Activated CD8-positive, alpha-beta T cell treated with anti-CD3 and anti-CD28 coated beads, Interleukin-2, amount 10 ng/mL, durations not matched to agents 7 days and 5 days (primary cell): ENCODE measurements at regions not wholly inside any gene's neighbourhood (a gene's known extent, or its start where the extent isn't known, plus 50 kb on each side); places are given as distances from the start of the nearest gene placed in this dataset.
"Not testable (repeated sequence)": the region's sequence is repeated elsewhere in the genome, so short reads cannot be mapped to it uniquely, and the experiment has no call there.

Experiments used
- ATAC-seq: fragments of 150-1000 bp; cut with Tn5 transposase; one replicate; pipeline ENCODE4 v1.10.0; 2021; ENCODE audit warnings: moderate library complexity
- CTCF ChIA-PET: fragments of 350-600 bp; sonication (Branson Sonifier 250); formaldehyde crosslinking; loops from one replicate; lab custom pipeline; 2021; ENCODE audit warnings: antibody characterized with exemption; lab: Charles Lee
- POLR2A ChIA-PET: fragments of 350-600 bp; sonication (Branson Sonifier 250); formaldehyde crosslinking; loops from one replicate; lab custom pipeline; 2021; ENCODE audit warnings: antibody characterized with exemption; lab: Charles Lee
- DNase-seq: peaks from one replicate; pipeline ENCODE4 v3.0.0-alpha.2; 2020
- H3K27ac Mint-ChIP-seq: one replicate; pipeline ENCODE4 v1.8.0; 2021; ENCODE audit warnings: mild to moderate bottlenecking, mixed read lengths
- H3K27me3 Mint-ChIP-seq: one replicate; pipeline ENCODE4 v1.8.0; 2021; ENCODE audit warnings: low read depth, mixed read lengths
- H3K36me3 Mint-ChIP-seq: one replicate; pipeline ENCODE4 v1.8.0; 2021; ENCODE audit warnings: low read depth, mixed read lengths
- H3K4me1 Mint-ChIP-seq: one replicate; pipeline ENCODE4 v1.8.0; 2021; ENCODE audit warnings: low read depth, mixed read lengths
- H3K4me3 Mint-ChIP-seq: one replicate; pipeline ENCODE4 v1.8.0; 2021; ENCODE audit warnings: mild to moderate bottlenecking, mixed read lengths
- H3K9me3 Mint-ChIP-seq: one replicate; pipeline ENCODE4 v1.8.0; 2022; ENCODE audit warnings: mixed read lengths; ENCODE audit not compliant: insufficient read depth

DNA sequence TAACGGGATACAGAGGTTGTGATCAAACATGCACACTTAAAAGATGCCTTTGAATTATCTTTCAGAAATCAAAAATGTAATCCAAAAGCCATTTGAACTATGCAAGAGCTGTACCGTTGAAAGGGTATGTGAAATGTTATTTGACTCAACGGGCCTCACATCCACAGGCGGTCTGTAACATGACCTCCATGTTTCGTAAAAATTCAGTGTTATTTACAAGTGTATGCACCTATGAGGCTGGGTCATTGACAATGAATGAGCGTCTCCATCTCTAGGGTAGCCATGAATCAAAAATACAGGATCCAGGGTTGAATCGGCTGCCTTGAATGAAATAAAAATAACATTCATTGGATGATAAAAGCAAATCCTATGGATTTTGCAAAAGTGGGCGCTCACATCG is 100.1 kb downstream of the CRLF2 start:
- H3K27me3 Mint-ChIP-seq = peaks cover 9% of the 10 kb centered on the region
- H3K4me3 Mint-ChIP-seq = no peak overlapping the region
- DNase-seq (no peak), ATAC-seq (no peak)
- H3K36me3 Mint-ChIP-seq = no peaks in the 10 kb centered on the region
- H3K4me1 Mint-ChIP-seq = peaks cover 2% of the 10 kb centered on the region
- no peak overlapping the region for H3K27ac Mint-ChIP-seq
- ChIA-PET CTCF (no interaction called here), POLR2A (no interaction called here)
- no peaks in the 10 kb centered on the region for H3K9me3 Mint-ChIP-seq

DNA sequence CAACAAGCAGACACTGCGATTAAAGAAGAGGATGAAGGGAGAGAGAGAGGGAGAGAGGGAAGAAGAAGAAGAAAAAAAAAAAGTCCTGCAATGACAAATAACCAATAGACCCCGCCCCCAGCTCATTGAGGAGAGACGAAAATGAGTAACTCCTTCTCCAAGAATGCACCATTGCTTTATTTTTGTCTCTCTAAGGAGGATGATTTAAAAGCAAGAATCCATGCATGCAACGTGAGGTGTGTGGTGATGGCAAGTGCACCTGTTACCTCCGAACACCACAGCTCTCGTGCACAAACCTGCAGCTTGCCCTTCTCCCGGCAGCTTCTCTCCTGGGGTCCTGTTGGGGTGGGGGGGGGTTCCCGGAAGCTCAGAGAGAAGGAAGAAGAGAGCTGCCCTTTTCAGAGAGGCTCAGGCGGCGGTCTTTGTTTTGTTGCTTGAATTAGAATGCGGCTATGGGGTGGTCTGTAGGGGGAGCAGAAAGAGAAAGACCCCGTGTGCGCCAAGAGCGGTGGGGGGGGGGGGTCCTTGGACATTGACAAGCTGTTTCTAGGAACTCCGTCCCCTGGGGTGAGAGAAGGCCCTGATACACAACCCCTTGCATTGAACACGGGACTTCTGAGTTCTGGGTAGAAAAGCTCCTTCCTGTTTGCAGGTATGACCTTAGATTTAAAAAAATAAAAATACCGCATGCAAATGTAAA is 100.7 kb downstream of the CRLF2 start:
- peaks cover 11% of the 10 kb centered on the region for H3K27me3 Mint-ChIP-seq
- DNase-seq (no peak), ATAC-seq (no peak)
- ChIA-PET POLR2A (no interaction called here), CTCF (no interaction called here)
- no peak overlapping the region for H3K4me3 Mint-ChIP-seq
- peaks cover 2% of the 10 kb centered on the region for H3K4me1 Mint-ChIP-seq
- no peaks in the 10 kb centered on the region for H3K36me3 Mint-ChIP-seq
- H3K27ac Mint-ChIP-seq = no peak overlapping the region
- H3K9me3 Mint-ChIP-seq = no peaks in the 10 kb centered on the region

DNA sequence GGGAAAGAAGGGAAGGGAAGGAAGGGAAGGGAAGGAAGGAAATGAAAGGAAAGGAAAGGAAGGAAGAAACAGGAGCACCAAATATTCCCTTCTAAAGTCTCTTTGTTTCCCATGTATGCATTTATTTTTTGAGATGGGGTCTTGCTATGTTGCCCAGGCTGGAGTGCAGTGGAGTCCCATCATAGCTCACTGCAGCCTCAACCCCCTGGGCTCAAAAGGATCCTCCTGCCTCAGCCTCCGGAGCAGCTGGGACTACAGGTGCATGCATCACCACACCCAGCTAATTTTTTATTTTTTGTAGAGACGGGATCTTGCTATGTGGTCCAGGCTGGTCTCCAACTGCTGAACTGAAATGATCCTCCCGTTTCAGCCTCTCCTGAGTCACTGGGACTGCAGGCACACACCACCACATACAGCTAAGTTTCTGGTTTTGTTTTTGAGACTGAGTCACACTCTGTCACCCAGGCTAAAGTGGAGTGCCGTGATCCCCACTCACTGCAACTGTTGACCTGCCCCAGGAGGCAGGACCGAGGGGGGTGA is 102.8 kb downstream of the CRLF2 start:
- POLR2A ChIA-PET = no interaction called here
- Mint-ChIP-seq H3K27me3 (peaks cover 18% of the 10 kb centered on the region), H3K27ac (no peak overlapping the region), H3K4me3 (no peak overlapping the region), H3K4me1 (peaks cover 2% of the 10 kb centered on the region), H3K9me3 (no peaks in the 10 kb centered on the region), H3K36me3 (no peaks in the 10 kb centered on the region)
- ATAC-seq = no peak
- DNase-seq = no peak
- CTCF ChIA-PET = no interaction called here

DNA sequence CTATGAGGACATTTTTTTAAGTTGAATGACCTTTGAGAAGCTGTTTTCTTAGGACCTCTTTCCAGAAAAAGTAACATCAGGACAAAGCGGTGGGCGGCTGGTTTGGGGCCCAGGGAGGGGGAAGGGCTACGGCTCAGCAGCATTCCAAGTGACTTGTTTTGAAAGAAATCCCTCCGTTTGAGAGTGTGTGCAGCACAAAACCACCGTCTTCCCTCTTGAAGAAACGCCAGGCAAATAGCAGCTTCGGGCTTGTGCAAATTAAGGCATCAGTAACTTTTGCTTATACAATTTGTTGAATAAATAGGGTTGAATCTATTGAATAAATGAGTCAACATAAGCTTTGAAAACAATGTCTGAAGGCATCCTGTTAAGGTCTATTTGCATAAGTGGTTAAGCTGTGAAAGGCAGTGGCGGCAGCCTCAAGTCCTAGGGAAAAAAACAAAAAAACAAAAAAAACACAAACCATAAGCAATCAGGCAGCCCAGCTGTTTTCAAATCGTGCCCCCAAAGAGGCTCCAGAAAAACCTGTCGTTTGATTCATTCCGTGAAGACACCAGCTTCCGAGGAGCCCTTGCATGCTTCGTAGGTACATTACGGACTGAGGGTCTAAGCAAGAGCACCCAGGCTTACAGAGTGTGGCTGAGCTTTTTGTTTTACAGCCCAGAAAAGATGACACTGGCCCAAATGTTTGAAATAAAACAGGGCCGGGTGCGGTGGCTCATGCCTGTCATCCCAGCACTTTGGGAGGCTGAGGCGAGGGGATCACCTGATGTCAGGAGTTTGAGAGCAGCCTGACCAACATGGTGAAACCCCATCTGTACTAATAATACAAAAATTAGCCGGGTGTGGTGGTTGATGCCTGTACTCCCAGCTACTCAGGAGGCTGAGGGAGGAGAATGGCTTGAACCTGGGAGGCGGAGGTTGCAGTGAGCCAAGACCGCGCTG is 103.7 kb downstream of the CRLF2 start:
- Mint-ChIP-seq H3K9me3 (no peaks in the 10 kb centered on the region), H3K4me3 (no peak overlapping the region), H3K4me1 (peaks cover 2% of the 10 kb centered on the region), H3K27ac (no peak overlapping the region), H3K27me3 (peaks cover 18% of the 10 kb centered on the region), H3K36me3 (no peaks in the 10 kb centered on the region)
- ATAC-seq (no peak), DNase-seq (no peak)
- CTCF ChIA-PET = no interaction called here
- POLR2A ChIA-PET = no interaction called here

DNA sequence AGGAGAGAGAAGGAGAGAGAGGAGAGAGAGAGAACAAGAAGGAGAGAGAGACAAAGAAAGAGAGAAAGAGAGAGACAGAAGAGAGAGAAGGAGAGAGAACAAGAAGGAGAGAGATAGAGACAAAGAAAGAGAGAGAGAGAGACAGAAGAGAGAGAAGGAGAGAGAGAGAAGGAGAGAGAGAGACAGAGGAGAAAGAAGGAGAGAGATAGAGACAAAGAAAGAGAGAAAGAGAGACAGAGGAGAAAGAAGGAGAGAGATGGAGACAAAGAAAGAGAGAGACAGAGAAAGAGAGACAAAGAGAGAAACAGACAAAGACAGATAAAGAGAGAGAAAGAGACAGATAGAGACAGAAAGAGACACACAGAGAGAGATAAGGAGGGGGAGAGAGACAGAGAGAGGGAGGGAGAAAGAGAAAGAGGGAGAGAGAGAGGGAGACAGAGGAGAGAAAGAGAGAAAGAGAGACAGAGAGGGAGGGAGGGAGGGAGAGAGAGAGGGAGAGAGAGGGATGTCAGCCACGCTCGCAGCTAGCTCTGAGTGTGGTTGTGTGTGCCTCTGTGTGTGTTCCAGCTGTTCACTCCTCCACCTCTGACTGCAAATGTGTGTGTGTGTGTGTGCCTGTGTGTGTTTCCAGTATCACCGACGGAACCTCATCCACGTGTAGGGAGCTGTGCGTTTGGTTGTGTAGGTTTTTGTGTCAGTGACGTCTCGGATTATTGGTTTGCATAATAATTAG is 105.8 kb downstream of the CRLF2 start:
- H3K4me3 Mint-ChIP-seq = no peak overlapping the region
- H3K27ac Mint-ChIP-seq = no peak overlapping the region
- H3K27me3 Mint-ChIP-seq = peaks cover 18% of the 10 kb centered on the region
- ATAC-seq (no peak), DNase-seq (no peak)
- no peaks in the 10 kb centered on the region for H3K36me3 Mint-ChIP-seq
- H3K9me3 Mint-ChIP-seq = no peaks in the 10 kb centered on the region
- ChIA-PET CTCF (no interaction called here), POLR2A (no interaction called here)
- peaks cover 2% of the 10 kb centered on the region for H3K4me1 Mint-ChIP-seq

DNA sequence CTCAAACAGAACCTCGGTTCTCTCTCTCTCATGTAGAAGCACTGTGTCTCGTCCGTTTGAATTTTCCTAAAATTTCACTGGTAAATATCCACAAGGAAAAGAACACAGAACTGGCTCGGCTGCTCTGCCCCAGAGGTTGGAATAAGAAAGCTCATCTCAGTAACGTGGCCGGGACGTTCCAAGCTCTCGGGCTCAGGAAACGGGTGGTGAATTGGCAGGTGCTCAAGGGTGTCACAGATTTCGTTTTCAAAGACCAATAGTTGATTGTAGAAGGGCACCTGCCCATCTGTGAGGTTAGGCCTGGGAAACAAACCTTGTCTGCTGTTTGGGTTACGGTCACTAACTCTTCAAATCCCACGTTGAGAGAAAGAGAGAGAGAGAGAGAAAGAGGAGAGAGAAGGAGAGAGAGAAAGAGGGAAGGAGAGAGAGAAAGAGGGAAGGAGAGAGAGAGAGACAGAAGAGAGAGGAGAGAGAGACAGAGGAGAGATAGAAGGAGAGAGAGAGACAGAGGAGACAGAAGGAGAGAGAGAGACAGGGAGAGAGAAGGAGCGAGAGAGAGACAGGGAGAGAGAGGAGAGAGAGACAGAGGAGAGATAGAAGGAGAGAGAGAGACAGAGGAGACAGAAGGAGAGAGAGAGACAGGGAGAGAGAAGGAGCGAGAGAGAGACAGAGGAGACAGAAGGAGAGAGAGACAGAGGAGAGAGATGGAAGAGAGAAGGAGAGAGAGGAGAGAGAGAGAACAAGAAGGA is 106.6 kb downstream of the CRLF2 start:
- DNase-seq (no peak), ATAC-seq (no peak)
- ChIA-PET POLR2A (no interaction called here), CTCF (no interaction called here)
- Mint-ChIP-seq H3K27me3 (peaks cover 15% of the 10 kb centered on the region), H3K36me3 (no peaks in the 10 kb centered on the region), H3K27ac (no peak overlapping the region), H3K4me3 (no peak overlapping the region), H3K4me1 (no peaks in the 10 kb centered on the region), H3K9me3 (no peaks in the 10 kb centered on the region)

DNA sequence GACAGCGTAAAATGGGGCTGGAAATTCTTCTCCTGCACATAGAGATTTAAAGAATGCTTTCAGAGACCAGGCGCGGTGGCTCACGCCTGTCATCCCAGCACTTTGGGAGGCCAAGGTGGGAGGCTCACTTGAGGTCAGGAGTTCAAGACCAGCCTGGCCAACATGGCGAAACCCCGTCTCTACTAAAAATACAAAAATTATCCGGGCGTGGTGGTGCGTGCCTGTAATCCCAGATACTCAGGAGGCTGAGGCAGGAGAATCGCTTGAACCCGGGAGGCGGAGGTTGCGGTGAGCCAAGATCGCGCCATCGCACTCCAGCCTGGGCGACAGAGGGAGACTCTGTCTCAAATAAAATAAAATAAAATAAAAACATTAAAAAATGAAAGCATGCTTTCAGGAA is 107.4 kb downstream of the CRLF2 start:
- H3K4me1 Mint-ChIP-seq, H3K4me3 Mint-ChIP-seq, H3K27ac Mint-ChIP-seq, CTCF ChIA-PET, ATAC-seq, H3K9me3 Mint-ChIP-seq, DNase-seq, H3K36me3 Mint-ChIP-seq, POLR2A ChIA-PET: not testable (repeated sequence)
- H3K27me3 Mint-ChIP-seq = peaks cover 16% of the 10 kb centered on the region

DNA sequence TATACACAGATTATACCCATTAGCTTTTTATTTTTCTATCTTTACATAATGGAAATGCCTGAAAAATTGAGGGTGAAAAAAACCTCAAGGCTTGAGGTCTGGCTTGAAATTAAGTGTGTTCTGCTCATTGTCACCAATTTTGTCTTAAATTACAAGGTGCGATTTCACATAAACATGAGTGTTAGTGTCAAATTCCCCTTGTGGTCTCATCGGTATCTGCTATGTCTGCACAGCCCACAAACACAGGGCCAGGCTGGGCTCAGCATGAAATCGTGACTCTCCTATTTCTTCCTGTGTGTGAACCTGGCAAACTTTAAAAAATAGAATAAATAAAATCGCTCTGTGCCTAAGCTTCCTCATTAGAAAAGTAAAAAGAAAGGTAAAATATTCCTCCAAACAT is 109.1 kb downstream of the CRLF2 start:
- DNase-seq (no peak), ATAC-seq (no peak)
- Mint-ChIP-seq H3K4me3 (no peak overlapping the region), H3K27ac (no peak overlapping the region), H3K9me3 (no peaks in the 10 kb centered on the region), H3K27me3 (peaks cover 12% of the 10 kb centered on the region), H3K36me3 (no peaks in the 10 kb centered on the region), H3K4me1 (no peaks in the 10 kb centered on the region)
- ChIA-PET POLR2A (no interaction called here), CTCF (no interaction called here)

DNA sequence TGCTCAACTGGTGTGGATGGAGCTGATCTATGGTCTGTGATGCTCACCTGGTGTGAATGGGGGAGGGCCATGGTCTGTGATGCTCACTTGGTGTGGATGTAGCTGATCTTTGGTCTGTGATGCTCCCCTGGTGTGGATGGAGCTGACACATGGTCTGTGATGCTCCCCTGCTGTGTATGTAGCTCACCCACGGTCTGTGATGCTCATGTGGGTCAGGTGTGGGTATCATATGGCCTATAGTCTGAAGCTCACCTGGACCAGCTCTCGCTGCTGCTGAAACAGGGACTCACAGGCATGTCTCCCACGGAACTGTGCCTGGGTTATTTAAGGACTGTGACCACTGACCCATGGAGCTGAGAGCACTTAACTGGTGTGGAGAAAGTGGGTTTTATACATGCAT is 109.7 kb downstream of the CRLF2 start:
- Mint-ChIP-seq H3K9me3 (no peaks in the 10 kb centered on the region), H3K4me3 (no peak overlapping the region), H3K27me3 (peaks cover 11% of the 10 kb centered on the region), H3K36me3 (no peaks in the 10 kb centered on the region), H3K27ac (no peak overlapping the region), H3K4me1 (no peaks in the 10 kb centered on the region)
- ATAC-seq (no peak), DNase-seq (no peak)
- ChIA-PET CTCF (no interaction called here), POLR2A (no interaction called here)

DNA sequence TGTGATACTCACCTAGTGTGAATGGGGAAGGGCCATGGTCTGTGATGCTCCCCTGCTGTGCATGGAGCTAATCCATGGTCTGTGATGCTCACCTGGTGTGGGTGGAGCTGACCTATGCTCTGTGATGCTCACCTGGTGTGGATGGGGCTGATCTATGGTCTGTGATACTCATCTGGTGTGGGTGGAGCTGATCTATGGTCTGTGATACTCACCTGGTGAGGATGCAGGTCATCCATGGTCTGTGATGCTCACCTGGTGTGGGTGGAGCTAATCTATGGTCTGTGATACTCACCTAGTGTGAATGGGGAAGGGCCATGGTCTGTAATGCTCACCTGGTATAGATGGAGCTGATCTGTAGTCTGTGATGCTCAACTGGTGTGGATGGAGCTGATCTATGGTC is 110.2 kb downstream of the CRLF2 start:
- DNase-seq, ATAC-seq, H3K36me3 Mint-ChIP-seq, H3K27ac Mint-ChIP-seq, H3K4me3 Mint-ChIP-seq, CTCF ChIA-PET, H3K9me3 Mint-ChIP-seq, H3K4me1 Mint-ChIP-seq, POLR2A ChIA-PET: not testable (repeated sequence)
- H3K27me3 Mint-ChIP-seq = peaks cover 11% of the 10 kb centered on the region

DNA sequence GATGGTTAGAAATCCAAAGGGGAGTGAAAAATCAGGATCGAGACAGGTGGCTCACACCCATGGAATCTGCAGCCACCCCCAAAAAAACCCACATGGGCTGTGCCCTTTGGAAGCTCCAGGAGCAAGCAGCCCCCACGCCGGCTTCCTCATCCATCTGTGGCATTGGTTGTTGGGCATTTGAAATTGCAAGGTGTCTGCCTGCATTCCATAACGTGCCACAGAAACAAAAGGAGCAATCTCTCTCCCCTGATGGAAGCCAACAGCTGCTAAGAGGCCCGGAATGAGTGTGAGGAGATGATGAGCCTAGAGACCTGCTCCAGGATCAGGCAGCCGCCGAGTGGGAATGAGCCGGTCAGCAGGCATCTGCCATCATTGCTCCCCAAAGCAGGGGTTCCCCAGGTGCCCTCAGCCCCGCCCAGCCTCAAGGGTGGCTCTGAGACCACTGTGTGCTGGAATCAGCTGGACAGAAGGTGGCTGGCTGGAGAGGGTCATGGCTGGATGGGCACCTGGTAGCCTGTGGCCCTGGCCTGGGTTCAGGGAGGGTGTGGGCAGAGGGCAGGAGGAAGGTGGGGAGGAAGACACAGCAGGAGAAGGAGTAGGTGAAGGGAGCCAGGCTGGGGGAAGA is 113.2 kb downstream of the CRLF2 start:
- H3K4me1 Mint-ChIP-seq = peaks cover 1% of the 10 kb centered on the region
- H3K27ac Mint-ChIP-seq = no peak overlapping the region
- H3K27me3 Mint-ChIP-seq = peaks cover 2% of the 10 kb centered on the region
- DNase-seq = no peak
- no peak overlapping the region for H3K4me3 Mint-ChIP-seq
- no peaks in the 10 kb centered on the region for H3K36me3 Mint-ChIP-seq
- POLR2A ChIA-PET = no interaction called here
- CTCF ChIA-PET = no interaction called here
- peaks cover 8% of the 10 kb centered on the region for H3K9me3 Mint-ChIP-seq
- ATAC-seq = no peak
